HCT116 (cell line): ENCODE measurements at regions not wholly inside any gene's neighbourhood (a gene's known extent, or its start where the extent isn't known, plus 50 kb on each side); places are given as distances from the start of the nearest gene placed in this dataset.

ENCODE experiments used
- ATAC-seq: fragments of 200-7000 bp; cut with Tn5 transposase; 2 replicates; pipeline ENCODE4 v1.9.1; 2020; ENCODE audit warnings: mild to moderate bottlenecking, moderate library complexity
- BruUV-seq: library from RNA; stranded (reverse); fragments of 400-500 nt; replicated peaks from 2 replicates; lab custom pipeline; 2021; lab: Mats Ljungman, UMichigan
- CTCF ChIA-PET: fragments of 300-600 bp; sonication (Branson Sonifier 250); formaldehyde crosslinking; loops from one replicate; lab custom pipeline; 2021; ENCODE audit warnings: antibody characterized with exemption; lab: Charles Lee
- POLR2A ChIA-PET: fragments of 300-600, 350-600 bp; sonication (Branson Sonifier 250); formaldehyde crosslinking; loops from one replicate; lab custom pipeline; 2021; ENCODE audit warnings: antibody characterized with exemption; lab: Charles Lee
- RAD21 ChIA-PET, 2 experiments: fragments of 300-600 bp; sonication (Branson Sonifier 250); formaldehyde crosslinking; loops; one replicate each; lab custom pipeline; 2023; ENCODE audit warnings: low total read pairs in 2 of 2; ENCODE audit not compliant: uncharacterized antibody in 2 of 2, unreplicated experiment in 2 of 2, low non-redundant PET in 1 of 2; lab: Charles Lee
- DNase-seq: peaks from one replicate; pipeline ENCODE4 v3.0.0-alpha.2; 2010; ENCODE audit warnings: low read depth, low spot score
- H2AFZ ChIP-seq: fragments of 200-600 bp; shearing (Covaris generic), sonication (generic); 2 replicates; pipeline ENCODE4 v1.6.1; 2017; ENCODE audit warnings: low read depth, mixed run types, mixed read lengths, antibody characterized with exemption, low read length; ENCODE audit not compliant: poor library complexity, severe bottlenecking
- H3K27ac ChIP-seq: 2 replicates; pipeline ENCODE4 v1.5.1; 2012; ENCODE audit warnings: low read depth, low read length
- H3K27me3 ChIP-seq: fragments of 200-600 bp; sonication (generic); 2 replicates; pipeline ENCODE4 v1.6.1; 2016; ENCODE audit warnings: mixed run types, low read length, mixed read lengths; ENCODE audit not compliant: insufficient read depth
- H3K36me3 ChIP-seq, 2 experiments: fragments of 200-500 bp in 1 of 2; fragments of 200-600 bp in 1 of 2; sonication (Bioruptor generic) in 1 of 2; sonication (generic) in 1 of 2; 2 replicates each; pipeline versions ENCODE4 v1.5.1 to v1.6.1; 2014 to 2016; ENCODE audit warnings: low read length in 2 of 2, inconsistent platforms in 1 of 2, mixed read lengths in 1 of 2, mixed run types in 1 of 2; ENCODE audit not compliant: insufficient read depth in 2 of 2, control insufficient read depth in 1 of 2
- H3K4me1 ChIP-seq, 2 experiments: fragments of 200-600 bp in 1 of 2; sonication (generic) in 1 of 2; 2 replicates each; pipeline versions ENCODE4 v1.5.1 to v1.6.1; 2012 to 2017; ENCODE audit warnings: low read length in 2 of 2, inconsistent platforms in 1 of 2, mild to moderate bottlenecking in 1 of 2, mixed read lengths in 1 of 2, mixed run types in 1 of 2, moderate library complexity in 1 of 2; ENCODE audit not compliant: insufficient read depth in 2 of 2, control insufficient read depth in 1 of 2
- H3K4me2 ChIP-seq: fragments of 200-600 bp; sonication (generic); 2 replicates; pipeline ENCODE4 v1.6.1; 2017; ENCODE audit warnings: mixed run types, low read length, mixed read lengths
- H3K4me3 ChIP-seq, 2 experiments: fragments of 200-600 bp in 1 of 2; sonication (generic) in 1 of 2; replicated peaks in 1 of 2; 2 replicates each; pipeline ENCODE4 v1.5.1; 2011 to 2016; ENCODE audit warnings: low read length in 2 of 2, control low read depth in 1 of 2, low read depth in 1 of 2, mild to moderate bottlenecking in 1 of 2, mixed read lengths in 1 of 2, mixed run types in 1 of 2
- H3K79me2 ChIP-seq: fragments of 200-600 bp; sonication (generic); 2 replicates; pipeline ENCODE4 v1.6.1; 2017; ENCODE audit warnings: mild to moderate bottlenecking, mixed run types, low read length, moderate library complexity, mixed read lengths; ENCODE audit not compliant: insufficient read depth
- H3K9ac ChIP-seq: fragments of 200-600 bp; sonication (generic); 2 replicates; pipeline ENCODE4 v1.6.1; 2016; ENCODE audit warnings: low read length, mixed read lengths
- H3K9me2 ChIP-seq: fragments of 200-600 bp; sonication (generic), shearing (Covaris generic); 2 replicates; pipeline ENCODE4 v1.6.1; 2017; ENCODE audit warnings: mixed run types, mild to moderate bottlenecking, moderate library complexity; ENCODE audit not compliant: insufficient read depth
- H3K9me3 ChIP-seq, 2 experiments: fragments of 200-500 bp in 1 of 2; fragments of 200-600 bp in 1 of 2; sonication (Bioruptor generic) in 1 of 2; sonication (generic) in 1 of 2; 2 replicates each; pipeline ENCODE4 v1.6.1; 2014 to 2017; ENCODE audit warnings: low read length in 2 of 2, mixed read lengths in 2 of 2, inconsistent platforms in 1 of 2, low read depth in 1 of 2, mild to moderate bottlenecking in 1 of 2, mixed run types in 1 of 2, moderate library complexity in 1 of 2; ENCODE audit not compliant: control insufficient read depth in 1 of 2, insufficient read depth in 1 of 2
- H4K20me1 ChIP-seq: fragments of 200-600 bp; sonication (generic), shearing (Covaris generic); 2 replicates; pipeline ENCODE4 v1.6.1; 2017; ENCODE audit warnings: mixed run types, mild to moderate bottlenecking, moderate library complexity; ENCODE audit not compliant: insufficient read depth
- ATF3 ChIP-seq: IDR thresholded peaks from 2 replicates; pipeline ENCODE4 v1.6.1; 2012
- CBX3 ChIP-seq: IDR thresholded peaks from 2 replicates; pipeline ENCODE4 v1.6.1; 2012; ENCODE audit warnings: low read depth
- EGR1 ChIP-seq: IDR thresholded peaks from 2 replicates; pipeline ENCODE4 v1.6.1; 2012; ENCODE audit warnings: low read depth
- ELF1 ChIP-seq: IDR thresholded peaks from 2 replicates; pipeline ENCODE4 v1.6.1; 2012; ENCODE audit warnings: low read depth, borderline replicate concordance
- FOSL1 ChIP-seq: IDR thresholded peaks from 2 replicates; pipeline ENCODE4 v1.6.1; 2012; ENCODE audit warnings: low read depth
- JUND ChIP-seq: IDR thresholded peaks from 2 replicates; pipeline ENCODE4 v1.6.1; 2012
- POLR2A ChIP-seq: IDR thresholded peaks from 2 replicates; pipeline ENCODE4 v1.7.0; 2011; ENCODE audit warnings: borderline replicate concordance; ENCODE audit not compliant: insufficient read depth, insufficient read length; ENCODE audit errors: extremely low read depth
- RAD21 ChIP-seq: IDR thresholded peaks from 2 replicates; pipeline ENCODE4 v1.6.1; 2012; ENCODE audit warnings: low read depth, mild to moderate bottlenecking
- REST ChIP-seq: IDR thresholded peaks from 2 replicates; pipeline ENCODE4 v1.6.1; 2012; ENCODE audit warnings: low read depth
- SIN3A ChIP-seq: IDR thresholded peaks from 2 replicates; pipeline ENCODE4 v1.6.1; 2012; ENCODE audit warnings: low read depth
- SP1 ChIP-seq: IDR thresholded peaks from 2 replicates; pipeline ENCODE4 v1.6.1; 2012; ENCODE audit warnings: low read depth
- YY1 ChIP-seq: IDR thresholded peaks from 2 replicates; pipeline ENCODE4 v1.6.1; 2011; ENCODE audit warnings: low read length, low read depth, moderate library complexity, mild to moderate bottlenecking; ENCODE audit not compliant: insufficient replicate concordance; ENCODE audit errors: extremely low read depth
- ZFX ChIP-seq: fragments of 450-650 bp; IDR thresholded peaks from 2 replicates; pipeline ENCODE4 v1.6.1; 2017
- intact Hi-C: fragments of 100-400 bp; cut with micrococcal nuclease; formaldehyde crosslinking; loops from 2 replicates; pipeline ENCODE4 v1.10.0; 2022

- TF ChIP-seq REST, result no peak
- TF ChIP-seq ELF1, result no peak
- TF ChIP-seq SIN3A, result no peak
- TF ChIP-seq ATF3, result no peak
- no peak for TF ChIP-seq SP1
- TF ChIP-seq POLR2A, result no peak
- TF ChIP-seq JUND, result no peak
- TF ChIP-seq FOSL1, result no peak
- no peak for TF ChIP-seq RAD21
- no peak for TF ChIP-seq ZFX
- no peak for TF ChIP-seq CBX3
- TF ChIP-seq YY1, result no peak
- TF ChIP-seq EGR1, result no peak
- POLR2A ChIA-PET, result no interaction called here
- ATAC-seq (no peak), DNase-seq (no peak)
- H3K4me1 ChIP-seq, result no peaks in the 10 kb centered on the region
- no peak overlapping the region for H3K9ac ChIP-seq
- H4K20me1 ChIP-seq, result no peaks in the 10 kb centered on the region
- CTCF ChIA-PET, result no interaction called here
- intact Hi-C loops, result no loop called here
- no peaks in the 10 kb centered on the region for H3K9me3 ChIP-seq
- no peaks in the 10 kb centered on the region for H3K36me3 ChIP-seq
- no peaks in the 10 kb centered on the region for H3K9me2 ChIP-seq
- H3K4me3 ChIP-seq, result no peak overlapping the region
- H3K27me3 ChIP-seq, result no peaks in the 10 kb centered on the region
- no peak overlapping the region for H2AFZ ChIP-seq
- H3K4me2 ChIP-seq, result no peak overlapping the region
- RAD21 ChIA-PET, result no interaction called here
- H3K27ac ChIP-seq, result no peak overlapping the region
- BruUV-seq, result no TSS peak
- no peaks in the 10 kb centered on the region for H3K79me2 ChIP-seq
Observed at GRCh38 chr3:18527691-18528090, 102.6 kb upstream of the SATB1 start.
